RWPE2 (cell line): ENCODE measurements at regions not wholly inside any gene's neighbourhood (a gene's known extent, or its start where the extent isn't known, plus 50 kb on each side); places are given as distances from the start of the nearest gene placed in this dataset.

Experiments used
- ATAC-seq: fragments of 200-7000 bp; cut with Tn5 transposase; 3 replicates; pipeline ENCODE4 v1.9.1; 2021; ENCODE audit warnings: low read depth
- DNase-seq: peaks from one replicate; pipeline ENCODE4 v3.0.0-alpha.2; 2020; ENCODE audit warnings: low spot score
- H3K27ac ChIP-seq: fragments of 450-650 bp; 2 replicates; pipeline ENCODE4 v1.5.1; 2017; ENCODE audit warnings: mild to moderate bottlenecking; ENCODE audit not compliant: poor library complexity, severe bottlenecking
- H3K27me3 ChIP-seq: fragments of 250-450 bp; sonication (Bioruptor Pico); 2 replicates; pipeline ENCODE4 v1.5.1; 2021; ENCODE audit warnings: mild to moderate bottlenecking, moderate library complexity; ENCODE audit not compliant: insufficient read depth, poor library complexity, severe bottlenecking
- H3K36me3 ChIP-seq: fragments of 250-450 bp; sonication (Bioruptor Pico); 2 replicates; pipeline ENCODE4 v1.5.1; 2020; ENCODE audit warnings: low read depth, mild to moderate bottlenecking, moderate library complexity
- H3K4me1 ChIP-seq: fragments of 250-450 bp; sonication (Bioruptor Pico); 2 replicates; pipeline ENCODE4 v1.5.1; 2021; ENCODE audit warnings: mild to moderate bottlenecking, moderate library complexity; ENCODE audit not compliant: insufficient read depth, poor library complexity, severe bottlenecking
- H3K4me3 ChIP-seq: fragments of 250-450 bp; sonication (Bioruptor Pico); 2 replicates; pipeline ENCODE4 v1.5.1; 2021; ENCODE audit warnings: mild to moderate bottlenecking, moderate library complexity; ENCODE audit not compliant: severe bottlenecking
- H3K9me3 ChIP-seq: fragments of 250-450 bp; sonication (Bioruptor Pico); 2 replicates; pipeline ENCODE4 v1.5.1; 2021; ENCODE audit warnings: mild to moderate bottlenecking, moderate library complexity; ENCODE audit not compliant: severe bottlenecking
- CTCF ChIP-seq: fragments of 450-650 bp; IDR thresholded peaks from one replicate; pipeline ENCODE4 v1.5.1; 2017; ENCODE audit warnings: mild to moderate bottlenecking, moderate library complexity; ENCODE audit not compliant: poor library complexity, severe bottlenecking

GRCh38 chr3:13932578-13933295, 52.9 kb upstream of the WNT7A start:
- Histone ChIP-seq H3K27me3 (peaks cover 5% of the 10 kb centered on the region), H3K36me3 (no peaks in the 10 kb centered on the region), H3K27ac (no peak overlapping the region), H3K4me1 (no peaks in the 10 kb centered on the region), H3K4me3 (peak overlapping the region; percentile 24), H3K9me3 (no peaks in the 10 kb centered on the region)
- ATAC-seq = peak; percentile 23; the same call in 1 of the 3 replicates
- TF ChIP-seq CTCF = no peak
- no peak for DNase-seq

GRCh38 chr3:13931172-13931571, 51.3 kb upstream of the WNT7A start:
- DNase-seq (no peak), ATAC-seq (no peak)
- Histone ChIP-seq H3K4me1 (no peaks in the 10 kb centered on the region), H3K27ac (no peak overlapping the region), H3K36me3 (no peaks in the 10 kb centered on the region), H3K27me3 (peaks cover 5% of the 10 kb centered on the region), H3K4me3 (no peak overlapping the region), H3K9me3 (no peaks in the 10 kb centered on the region)
- TF ChIP-seq CTCF = no peak
